IgD-negative memory B cell (primary cell): ENCODE measurements at regions not wholly inside any gene's neighbourhood (a gene's known extent, or its start where the extent isn't known, plus 50 kb on each side); places are given as distances from the start of the nearest gene placed in this dataset.

Experiments used
- H3K27ac Mint-ChIP-seq, 3 donors: one replicate each; pipeline ENCODE4 v1.8.0; 2020 to 2022; ENCODE audit warnings: mild to moderate bottlenecking in 3 of 3, mixed read lengths in 3 of 3, moderate library complexity in 1 of 3
- H3K27me3 Mint-ChIP-seq: one replicate; pipeline ENCODE4 v1.8.0; 2021; ENCODE audit warnings: mixed read lengths
- H3K36me3 Mint-ChIP-seq: one replicate; pipeline ENCODE4 v1.8.0; 2020; ENCODE audit warnings: mild to moderate bottlenecking, mixed read lengths
- H3K4me1 Mint-ChIP-seq, 3 donors: one replicate each; pipeline ENCODE4 v1.8.0; 2020 to 2022; ENCODE audit warnings: mixed read lengths in 3 of 3, mild to moderate bottlenecking in 1 of 3
- H3K4me3 Mint-ChIP-seq, 4 donors: one replicate each; pipeline ENCODE4 v1.8.0; 2020 to 2022; ENCODE audit warnings: mild to moderate bottlenecking in 4 of 4, mixed read lengths in 4 of 4, moderate library complexity in 3 of 4
- H3K9me3 Mint-ChIP-seq, 3 donors: one replicate each; pipeline ENCODE4 v1.8.0; 2020 to 2021; ENCODE audit warnings: mixed read lengths in 3 of 3, mild to moderate bottlenecking in 1 of 3

DNA sequence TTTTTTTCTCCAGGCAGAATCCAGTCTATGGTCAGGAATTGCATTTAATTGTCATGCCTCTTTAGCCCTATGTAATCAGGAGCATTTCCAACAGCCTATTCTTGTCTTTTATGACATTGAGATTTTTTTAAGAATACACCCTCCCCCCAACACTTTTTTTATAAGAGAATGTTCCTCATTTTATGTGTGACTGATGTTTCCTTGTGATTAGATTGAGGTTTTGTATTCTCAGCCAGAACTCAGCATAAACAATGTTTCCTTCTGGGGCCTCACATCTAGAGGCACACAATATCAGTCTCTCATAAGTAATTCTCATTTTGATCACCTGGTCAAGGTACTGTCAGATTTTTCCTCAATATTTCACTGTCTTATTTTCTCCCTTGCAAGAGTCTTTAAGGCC lies 193.4 kb upstream of the PDE1C start:
- H3K27ac Mint-ChIP-seq, result no peak overlapping the region
- no peaks in the 10 kb centered on the region for H3K9me3 Mint-ChIP-seq
- no peaks in the 10 kb centered on the region for H3K27me3 Mint-ChIP-seq
- no peak overlapping the region for H3K4me3 Mint-ChIP-seq
- H3K4me1 Mint-ChIP-seq, result peaks cover 0 to 4% (median 3%) of the 10 kb centered on the region in 3 donors
- no peaks in the 10 kb centered on the region for H3K36me3 Mint-ChIP-seq

DNA sequence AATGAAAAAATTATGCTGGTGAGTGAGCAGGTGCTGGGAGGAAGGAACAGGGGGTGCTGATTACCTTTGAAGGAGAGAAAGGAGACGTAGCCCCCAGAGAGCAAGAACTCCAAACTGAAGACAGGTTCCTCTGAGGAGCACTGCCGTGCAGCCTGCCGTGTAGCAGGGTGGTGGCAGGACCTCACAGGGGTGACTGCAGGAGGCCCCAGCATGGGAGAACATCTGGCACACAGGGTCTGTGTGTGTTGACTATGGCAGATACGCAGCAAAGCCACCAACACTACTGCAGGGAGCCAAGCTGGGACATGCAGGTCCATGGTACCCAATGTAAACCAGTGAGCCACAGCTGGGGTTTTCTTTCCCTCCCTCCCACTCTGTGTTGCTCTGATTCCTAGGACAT lies 192.1 kb upstream of the PDE1C start:
- Mint-ChIP-seq H3K27ac (no peak overlapping the region), H3K27me3 (no peaks in the 10 kb centered on the region), H3K36me3 (no peaks in the 10 kb centered on the region), H3K9me3 (no peaks in the 10 kb centered on the region), H3K4me1 (peaks cover 0 to 4% (median 3%) of the 10 kb centered on the region in 3 donors), H3K4me3 (no peak overlapping the region)

- Mint-ChIP-seq H3K27me3 (no peaks in the 10 kb centered on the region), H3K36me3 (no peaks in the 10 kb centered on the region), H3K27ac (no peak overlapping the region), H3K4me3 (no peak overlapping the region), H3K9me3 (no peaks in the 10 kb centered on the region), H3K4me1 (peaks cover 0 to 4% (median 3%) of the 10 kb centered on the region in 3 donors)
These were observed 189.9 kb upstream of the PDE1C start for GRCh38 chr7:32259931-32260596.

DNA sequence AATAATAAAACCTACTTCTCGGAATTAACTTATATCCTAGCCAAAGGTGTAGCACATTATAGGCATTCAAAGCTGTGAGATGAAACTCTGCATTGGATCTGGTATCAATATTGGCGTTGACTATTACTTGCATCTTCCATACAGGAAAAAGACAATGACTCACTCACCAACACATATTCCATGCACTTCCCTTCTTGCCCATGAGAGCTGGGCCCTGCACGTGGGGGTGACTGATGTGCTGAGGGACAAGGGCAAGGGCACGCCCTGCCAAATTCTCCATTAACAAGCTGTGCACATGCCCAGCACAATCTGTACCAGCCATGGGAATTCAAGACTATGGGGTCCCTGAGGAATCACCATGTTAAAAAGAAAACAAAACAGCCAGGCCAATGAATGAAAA lies 188.1 kb upstream of the PDE1C start:
- Mint-ChIP-seq H3K9me3 (no peaks in the 10 kb centered on the region), H3K36me3 (no peaks in the 10 kb centered on the region), H3K27ac (no peak overlapping the region), H3K4me3 (no peak overlapping the region), H3K4me1 (peaks cover 0 to 4% (median 3%) of the 10 kb centered on the region in 3 donors), H3K27me3 (no peaks in the 10 kb centered on the region)

- peaks cover 0 to 4% (median 3%) of the 10 kb centered on the region in 3 donors for H3K4me1 Mint-ChIP-seq
- no peaks in the 10 kb centered on the region for H3K27me3 Mint-ChIP-seq
- H3K27ac Mint-ChIP-seq, result no peak overlapping the region
- no peaks in the 10 kb centered on the region for H3K36me3 Mint-ChIP-seq
- H3K9me3 Mint-ChIP-seq, result no peaks in the 10 kb centered on the region
- H3K4me3 Mint-ChIP-seq, result no peak overlapping the region
These were observed 187.4 kb upstream of the PDE1C start for GRCh38 chr7:32257621-32258020.

- no peaks in the 10 kb centered on the region for H3K27me3 Mint-ChIP-seq
- no peaks in the 10 kb centered on the region for H3K9me3 Mint-ChIP-seq
- H3K4me3 Mint-ChIP-seq, result no peak overlapping the region
- H3K4me1 Mint-ChIP-seq, result peaks cover 0 to 4% (median 3%) of the 10 kb centered on the region in 3 donors
- H3K36me3 Mint-ChIP-seq, result no peaks in the 10 kb centered on the region
- no peak overlapping the region for H3K27ac Mint-ChIP-seq
These were observed 186.6 kb upstream of the PDE1C start for GRCh38 chr7:32256811-32257210.

DNA sequence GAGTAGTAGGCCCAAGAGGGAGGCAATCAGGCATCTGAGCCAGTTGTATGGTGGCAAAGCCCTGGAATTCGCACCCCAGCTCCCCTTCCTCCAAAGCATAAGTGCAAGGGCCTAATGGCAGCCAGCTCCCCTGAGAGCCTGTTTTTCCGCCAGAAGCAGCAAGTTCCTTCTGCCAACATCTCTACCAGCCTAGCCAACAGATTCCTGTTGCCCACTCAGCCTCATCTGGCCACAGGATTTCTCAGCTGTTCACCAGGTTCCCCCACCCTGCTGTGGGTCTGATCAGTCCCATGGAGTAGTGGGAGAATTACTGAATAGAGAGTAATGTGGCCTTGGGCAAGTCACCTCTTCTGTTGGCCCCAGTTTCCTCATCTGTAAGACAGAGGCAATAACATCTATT lies 186.2 kb upstream of the PDE1C start:
- no peaks in the 10 kb centered on the region for H3K36me3 Mint-ChIP-seq
- H3K4me3 Mint-ChIP-seq, result no peak overlapping the region
- H3K4me1 Mint-ChIP-seq, result peaks cover 0 to 4% (median 3%) of the 10 kb centered on the region in 3 donors
- peaks cover 1% of the 10 kb centered on the region for H3K27me3 Mint-ChIP-seq
- no peak overlapping the region for H3K27ac Mint-ChIP-seq
- H3K9me3 Mint-ChIP-seq, result no peaks in the 10 kb centered on the region

DNA sequence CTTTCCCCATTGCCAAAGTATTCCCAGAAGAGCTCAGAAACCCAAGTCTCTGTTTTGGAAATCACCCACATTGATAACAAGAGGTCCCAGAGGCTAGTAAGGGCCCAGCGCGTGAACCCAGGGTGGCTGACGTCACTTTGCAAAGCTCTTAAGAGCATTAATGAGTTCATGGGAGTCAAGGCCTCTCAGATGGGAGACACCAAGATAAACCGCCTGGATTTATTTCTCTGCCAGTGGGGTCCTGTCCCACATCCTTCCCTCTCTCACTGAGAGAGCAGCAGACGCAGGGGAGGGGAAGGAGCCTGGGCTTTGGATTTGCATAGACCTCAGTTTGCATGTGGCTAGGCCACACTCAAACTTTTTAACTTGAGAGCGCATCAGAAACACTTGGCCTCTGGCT lies 184.8 kb upstream of the PDE1C start:
- Mint-ChIP-seq H3K27ac (no peak overlapping the region), H3K4me1 (peaks cover 0 to 3% (median 2%) of the 10 kb centered on the region in 3 donors), H3K4me3 (no peak overlapping the region), H3K9me3 (no peaks in the 10 kb centered on the region), H3K27me3 (peaks cover 3% of the 10 kb centered on the region), H3K36me3 (no peaks in the 10 kb centered on the region)

DNA sequence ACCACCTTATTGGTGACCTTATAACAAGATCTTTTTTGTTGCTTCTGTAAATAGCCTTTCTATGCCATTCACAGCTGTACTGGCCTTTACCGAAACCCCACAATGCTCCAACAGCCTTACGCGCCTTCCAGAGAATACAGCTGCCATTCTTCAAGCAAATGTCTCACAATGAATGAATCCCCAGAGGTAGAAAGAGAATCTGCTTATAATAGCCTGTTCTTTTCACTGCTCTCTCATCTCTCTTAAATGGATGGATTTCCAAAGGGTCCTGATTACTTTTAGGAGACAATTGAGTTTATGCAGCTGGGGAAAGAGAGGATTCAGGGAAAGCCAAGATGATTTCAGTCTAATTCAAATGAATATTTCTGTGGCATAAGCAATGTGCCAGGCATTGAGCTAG lies 183.1 kb upstream of the PDE1C start:
- no peaks in the 10 kb centered on the region for H3K36me3 Mint-ChIP-seq

DNA sequence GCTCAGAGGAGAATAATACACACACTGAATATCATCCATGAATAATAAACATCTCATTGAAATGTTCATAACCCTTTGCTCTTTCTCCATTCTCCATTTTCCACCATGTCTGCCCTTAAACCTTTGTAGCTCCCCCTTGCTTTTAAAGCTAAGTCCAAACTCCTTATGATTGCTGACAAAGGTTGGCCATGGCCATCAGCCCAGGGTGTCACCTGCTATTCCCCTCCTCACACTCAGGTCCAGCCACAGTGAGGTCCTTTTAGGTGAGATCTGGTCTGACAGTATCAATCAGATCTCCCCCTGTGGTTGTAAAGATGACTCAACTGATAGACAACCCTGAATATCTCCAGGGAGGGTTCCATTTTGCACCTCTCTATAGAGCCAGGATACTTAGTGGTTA lies 181.5 kb upstream of the PDE1C start:
- Mint-ChIP-seq H3K4me1 (no peaks in the 10 kb centered on the region), H3K9me3 (no peaks in the 10 kb centered on the region), H3K27me3 (peaks cover 3% of the 10 kb centered on the region), H3K27ac (no peak overlapping the region), H3K4me3 (no peak overlapping the region), H3K36me3 (no peaks in the 10 kb centered on the region)

More for the DNA sequence above, 183.1 kb upstream of the PDE1C start:
- H3K4me3 Mint-ChIP-seq, result no peak overlapping the region
- H3K9me3 Mint-ChIP-seq, result no peaks in the 10 kb centered on the region
- peaks cover 3% of the 10 kb centered on the region for H3K27me3 Mint-ChIP-seq
- H3K27ac Mint-ChIP-seq, result no peak overlapping the region
- no peaks in the 10 kb centered on the region for H3K4me1 Mint-ChIP-seq

DNA sequence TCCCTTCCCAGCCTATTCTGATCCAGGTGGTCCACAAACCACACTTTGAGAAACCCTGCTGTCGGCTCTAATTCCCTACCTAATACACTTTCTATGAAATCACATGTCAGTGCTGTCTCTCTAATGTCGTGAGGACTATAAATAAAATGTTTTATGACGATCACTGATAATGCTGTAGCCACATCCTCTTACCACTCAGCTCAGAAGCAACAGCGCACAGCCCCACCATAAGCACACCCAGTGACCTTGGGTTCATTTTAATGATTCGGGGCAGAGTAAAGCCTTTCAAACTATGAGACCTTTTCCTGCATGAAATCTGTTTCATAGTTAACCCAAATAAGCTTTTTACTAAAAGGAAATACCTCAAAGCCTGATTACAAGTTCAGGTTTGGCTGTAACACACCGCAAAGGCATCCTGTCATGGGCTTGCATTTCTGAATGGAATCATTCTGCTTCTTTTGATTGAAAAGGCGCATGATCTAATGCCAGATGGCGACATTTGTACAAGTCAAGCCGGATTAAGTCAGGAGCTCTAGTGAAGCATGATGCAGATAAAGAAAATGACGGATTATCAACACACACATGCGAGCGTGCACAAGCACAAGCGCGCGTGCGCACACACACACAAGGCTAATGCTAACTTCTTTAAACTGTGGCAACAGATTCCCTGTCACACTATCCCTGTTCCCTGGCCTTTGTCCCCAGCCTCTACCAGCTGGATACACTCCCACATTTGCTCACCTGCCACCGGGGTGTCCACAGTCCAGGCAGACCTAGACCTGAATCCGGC lies 180.5 kb upstream of the PDE1C start:
- peaks cover 3% of the 10 kb centered on the region for H3K27me3 Mint-ChIP-seq
- no peaks in the 10 kb centered on the region for H3K4me1 Mint-ChIP-seq
- no peaks in the 10 kb centered on the region for H3K36me3 Mint-ChIP-seq
- no peak overlapping the region for H3K27ac Mint-ChIP-seq
- H3K4me3 Mint-ChIP-seq, result no peak overlapping the region
- H3K9me3 Mint-ChIP-seq, result no peaks in the 10 kb centered on the region

GRCh38 chr7:32250003-32250402 lies 179.8 kb upstream of the PDE1C start:
- no peaks in the 10 kb centered on the region for H3K36me3 Mint-ChIP-seq
- peaks cover 3% of the 10 kb centered on the region for H3K27me3 Mint-ChIP-seq
- H3K27ac Mint-ChIP-seq, result no peak overlapping the region
- no peaks in the 10 kb centered on the region for H3K4me1 Mint-ChIP-seq
- no peak overlapping the region for H3K4me3 Mint-ChIP-seq
- H3K9me3 Mint-ChIP-seq, result no peaks in the 10 kb centered on the region

- H3K27me3 Mint-ChIP-seq, result peaks cover 3% of the 10 kb centered on the region
- H3K4me3 Mint-ChIP-seq, result no peak overlapping the region
- H3K36me3 Mint-ChIP-seq, result no peaks in the 10 kb centered on the region
- no peak overlapping the region for H3K27ac Mint-ChIP-seq
- no peaks in the 10 kb centered on the region for H3K4me1 Mint-ChIP-seq
- no peaks in the 10 kb centered on the region for H3K9me3 Mint-ChIP-seq
These were observed 178.3 kb upstream of the PDE1C start for GRCh38 chr7:32248522-32248921.

DNA sequence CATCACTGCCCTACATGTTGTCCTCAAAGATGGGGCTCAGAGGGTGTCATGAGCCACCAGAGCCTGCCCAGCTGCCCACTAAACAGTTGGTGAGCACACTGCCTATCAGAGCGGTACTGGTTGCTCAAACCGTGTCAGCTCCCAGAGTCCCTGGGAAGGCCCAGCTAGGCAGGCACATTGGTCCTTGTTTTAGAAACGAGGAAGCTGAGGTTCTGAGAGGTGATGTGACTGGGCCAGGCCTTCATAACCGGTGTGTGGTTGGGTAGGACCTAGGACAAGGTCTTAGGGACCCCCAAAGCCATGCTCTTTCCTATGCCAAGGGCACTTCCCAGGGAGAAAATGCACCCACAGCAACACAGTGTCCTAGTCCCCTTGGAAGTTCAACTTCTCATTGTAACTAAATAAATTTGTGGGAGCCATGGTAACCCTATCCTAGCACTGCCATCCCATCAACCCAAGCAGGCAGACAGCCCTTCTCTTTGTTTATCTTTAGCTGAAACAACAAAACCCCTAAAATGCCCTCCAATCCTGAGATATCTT lies 174.7 kb upstream of the PDE1C start:
- Mint-ChIP-seq H3K27ac (no peak overlapping the region), H3K4me1 (no peaks in the 10 kb centered on the region), H3K36me3 (no peaks in the 10 kb centered on the region), H3K27me3 (no peaks in the 10 kb centered on the region), H3K9me3 (no peaks in the 10 kb centered on the region), H3K4me3 (no peak overlapping the region)

DNA sequence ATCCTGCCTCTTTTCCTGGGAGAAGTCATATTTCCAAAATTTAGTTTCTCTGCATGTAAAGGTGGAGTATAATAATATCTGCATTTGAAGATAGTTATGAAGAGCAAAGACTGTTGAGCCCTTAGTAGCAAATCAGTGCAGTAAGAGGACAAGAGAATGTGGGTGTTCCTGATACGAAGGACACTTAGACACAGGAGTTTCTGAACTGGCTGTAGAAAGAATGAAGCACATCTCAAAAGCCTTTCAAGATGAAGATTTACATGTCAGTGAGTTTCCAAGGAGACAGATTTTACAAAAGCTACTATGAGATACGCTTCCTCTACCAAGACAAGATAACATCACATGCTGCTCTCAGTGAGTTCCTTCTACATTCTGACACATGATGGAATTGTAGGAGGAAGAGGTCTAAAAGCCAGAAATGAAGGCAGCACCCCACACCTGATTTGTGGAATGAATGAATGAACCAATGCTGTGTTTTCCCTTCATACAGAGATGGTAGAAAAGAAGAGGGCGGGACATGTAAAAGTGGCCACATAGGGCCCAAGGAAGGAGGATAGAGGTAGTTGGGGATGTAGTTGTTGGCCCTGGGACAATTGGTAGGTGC lies 173.6 kb upstream of the PDE1C start:
- no peak overlapping the region for H3K27ac Mint-ChIP-seq
- no peaks in the 10 kb centered on the region for H3K9me3 Mint-ChIP-seq
- no peaks in the 10 kb centered on the region for H3K4me1 Mint-ChIP-seq
- no peaks in the 10 kb centered on the region for H3K27me3 Mint-ChIP-seq
- no peaks in the 10 kb centered on the region for H3K36me3 Mint-ChIP-seq
- no peak overlapping the region for H3K4me3 Mint-ChIP-seq
